NCI-H2107 (cell line): ENCODE measurements at regions not wholly inside any gene's neighbourhood (a gene's known extent, or its start where the extent isn't known, plus 50 kb on each side); places are given as distances from the start of the nearest gene placed in this dataset.
"Not testable (repeated sequence)": the region's sequence is repeated elsewhere in the genome, so short reads cannot be mapped to it uniquely, and the experiment has no call there.

Experiments used
- DNase-seq: peaks from one replicate; lab custom pipeline; 2025; lab: John Stamatoyannopoulos, UW

GRCh38 chr11:133639408-133639807, 107.1 kb upstream of the OPCML start:
- no peak for DNase-seq

- no peak for DNase-seq
Observed at GRCh38 chr11:133638921-133639320, 106.6 kb upstream of the OPCML start.

- no peak for DNase-seq
Observed at GRCh38 chr11:133636711-133637355, 104.5 kb upstream of the OPCML start.

GRCh38 chr11:133635244-133635739, 103.0 kb upstream of the OPCML start:
- DNase-seq = no peak

GRCh38 chr11:133628371-133628770, 96.1 kb upstream of the OPCML start:
- DNase-seq = not testable (repeated sequence)

- no peak for DNase-seq
Observed at GRCh38 chr11:133621611-133622010, 89.3 kb upstream of the OPCML start.

- DNase-seq = no peak
Observed at GRCh38 chr11:133619973-133620372, 87.7 kb upstream of the OPCML start.

GRCh38 chr11:133619397-133619796, 87.1 kb upstream of the OPCML start:
- DNase-seq = no peak

GRCh38 chr11:133618544-133618943, 86.2 kb upstream of the OPCML start:
- DNase-seq = no peak

- DNase-seq = no peak
Observed at GRCh38 chr11:133608496-133608895, 76.2 kb upstream of the OPCML start.

GRCh38 chr11:133606124-133606523, 73.8 kb upstream of the OPCML start:
- DNase-seq = no peak

GRCh38 chr11:133605482-133605881, 73.2 kb upstream of the OPCML start:
- no peak for DNase-seq

- no peak for DNase-seq
Observed at GRCh38 chr11:133601641-133602040, 69.3 kb upstream of the OPCML start.

- no peak for DNase-seq
Observed at GRCh38 chr11:133600786-133601185, 68.5 kb upstream of the OPCML start.

GRCh38 chr11:133600306-133600705, 68.0 kb upstream of the OPCML start:
- no peak for DNase-seq

- no peak for DNase-seq
Observed at GRCh38 chr11:133598906-133599305, 66.6 kb upstream of the OPCML start.

- DNase-seq = no peak
Observed at GRCh38 chr11:133597236-133597635, 64.9 kb upstream of the OPCML start.

- no peak for DNase-seq
Observed at GRCh38 chr11:133595998-133596590, 63.8 kb upstream of the OPCML start.

- DNase-seq = no peak
Observed at GRCh38 chr11:133593036-133593435, 60.7 kb upstream of the OPCML start.

GRCh38 chr11:133586903-133587517, 54.7 kb upstream of the OPCML start:
- no peak for DNase-seq

- DNase-seq = no peak
Observed at GRCh38 chr11:133582750-133583149, 50.4 kb upstream of the OPCML start.

GRCh38 chr11:133582326-133582725, 50.0 kb upstream of the OPCML start:
- no peak for DNase-seq
